Loucy (cell line): ENCODE measurements at regions not wholly inside any gene's neighbourhood (a gene's known extent, or its start where the extent isn't known, plus 50 kb on each side); places are given as distances from the start of the nearest gene placed in this dataset.

Experiments
- CTCF ChIP-seq: fragments of 200-600 bp; sonication (generic); conservative IDR thresholded peaks from 2 replicates; pipeline ENCODE4 v1.5.1; 2014; ENCODE audit warnings: mild to moderate bottlenecking, antibody characterized with exemption, low read length
- EZH2phosphoT487 ChIP-seq: fragments of 200-600 bp; IDR thresholded peaks from 2 replicates; pipeline ENCODE4 v1.6.1; 2018; ENCODE audit warnings: antibody characterized with exemption, mild to moderate bottlenecking, moderate library complexity, borderline replicate concordance

GRCh38 chr9:129455151-129455995 lies 165.5 kb downstream of the C9orf50 start:
- TF ChIP-seq EZH2phosphoT487: no peak
- no peak for TF ChIP-seq CTCF
